Type B pancreatic cell (in vitro differentiated cells): ENCODE measurements at regions not wholly inside any gene's neighbourhood (a gene's known extent, or its start where the extent isn't known, plus 50 kb on each side); places are given as distances from the start of the nearest gene placed in this dataset.

Experiments
- DNase-seq: peaks from one replicate; pipeline ENCODE4 v3.0.0; 2021; ENCODE audit warnings: mixed read lengths; ENCODE audit not compliant: unreplicated experiment; ENCODE audit errors: extremely low spot score
- H3K27ac Mint-ChIP-seq: 2 replicates; pipeline ENCODE4 v1.8.0; 2021; ENCODE audit warnings: mild to moderate bottlenecking, mixed read lengths
- H3K27me3 Mint-ChIP-seq: 2 replicates; pipeline ENCODE4 v1.8.0; 2021; ENCODE audit warnings: mixed read lengths
- H3K36me3 Mint-ChIP-seq: 2 replicates; pipeline ENCODE4 v1.8.0; 2021; ENCODE audit warnings: mixed read lengths
- H3K4me1 Mint-ChIP-seq: one replicate; pipeline ENCODE4 v1.8.0; 2021; ENCODE audit warnings: mixed read lengths; ENCODE audit not compliant: unreplicated experiment
- H3K4me3 Mint-ChIP-seq: 2 replicates; pipeline ENCODE4 v1.8.0; 2021; ENCODE audit warnings: mild to moderate bottlenecking, mixed read lengths
- H3K9me3 Mint-ChIP-seq: 2 replicates; pipeline ENCODE4 v1.8.0; 2021; ENCODE audit warnings: mixed read lengths
- CTCF ChIP-seq: fragments of 200-600 bp; sonication (generic); conservative IDR thresholded peaks from 2 replicates; pipeline ENCODE4 v1.5.0; 2021; ENCODE audit warnings: antibody characterized with exemption, mild to moderate bottlenecking

GRCh38 chr4:36417146-36417545 lies 135.7 kb downstream of the DTHD1 start:
- H3K4me1 Mint-ChIP-seq: no peaks in the 10 kb centered on the region
- H3K4me3 Mint-ChIP-seq: no peak overlapping the region
- H3K9me3 Mint-ChIP-seq: no peaks in the 10 kb centered on the region
- no peak overlapping the region for H3K27ac Mint-ChIP-seq
- no peak for DNase-seq
- no peaks in the 10 kb centered on the region for H3K27me3 Mint-ChIP-seq
- H3K36me3 Mint-ChIP-seq: no peaks in the 10 kb centered on the region
- TF ChIP-seq CTCF: no peak

GRCh38 chr4:36420111-36420679 lies 138.8 kb downstream of the DTHD1 start:
- Mint-ChIP-seq H3K4me1 (no peaks in the 10 kb centered on the region), H3K27ac (no peak overlapping the region), H3K4me3 (no peak overlapping the region), H3K27me3 (no peaks in the 10 kb centered on the region), H3K9me3 (no peaks in the 10 kb centered on the region), H3K36me3 (no peaks in the 10 kb centered on the region)
- no peak for TF ChIP-seq CTCF
- DNase-seq: no peak

DNA sequence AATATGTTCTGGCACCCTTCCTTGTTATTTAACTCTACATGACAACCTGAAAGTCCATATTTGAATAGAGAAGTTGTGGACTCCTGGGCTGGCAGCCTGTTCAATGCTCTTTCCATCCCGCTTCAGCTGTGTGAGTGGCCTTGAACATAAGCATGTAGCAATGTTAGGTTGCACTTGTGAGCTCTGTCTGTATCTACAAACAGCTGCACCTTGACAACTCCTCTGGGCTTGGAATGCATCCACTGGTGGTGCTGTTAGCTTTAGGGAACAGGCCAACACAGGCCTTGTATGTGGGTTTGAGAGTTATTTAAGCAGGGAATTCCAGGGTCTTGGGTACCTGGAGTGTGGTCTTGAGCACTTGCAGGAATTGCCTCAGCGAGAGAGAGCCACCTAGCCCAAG lies 141.2 kb downstream of the DTHD1 start:
- Mint-ChIP-seq H3K4me3 (no peak overlapping the region), H3K4me1 (no peaks in the 10 kb centered on the region), H3K27ac (no peak overlapping the region), H3K36me3 (no peaks in the 10 kb centered on the region), H3K27me3 (no peaks in the 10 kb centered on the region), H3K9me3 (no peaks in the 10 kb centered on the region)
- no peak for TF ChIP-seq CTCF
- DNase-seq: no peak

DNA sequence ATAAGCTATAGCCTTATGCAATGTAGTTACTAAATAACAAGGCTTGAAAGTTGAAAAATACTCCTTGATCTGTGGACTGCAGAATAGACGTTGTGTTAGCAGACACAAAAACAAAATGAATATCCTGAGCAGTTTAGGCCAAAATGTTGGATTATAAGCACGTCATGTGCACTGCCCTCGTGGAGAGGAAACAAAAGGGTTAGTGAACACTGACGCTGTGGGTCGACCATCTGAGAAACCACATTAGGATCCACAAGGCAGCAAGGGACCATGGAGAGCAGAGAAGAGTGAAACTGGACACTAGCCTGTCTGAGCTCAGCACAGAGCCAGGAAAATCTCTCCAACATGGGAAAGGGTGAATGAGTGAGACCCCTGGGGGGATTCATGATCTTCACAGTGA lies 145.3 kb downstream of the DTHD1 start:
- Mint-ChIP-seq H3K27me3 (no peaks in the 10 kb centered on the region), H3K4me3 (no peak overlapping the region), H3K4me1 (no peaks in the 10 kb centered on the region), H3K9me3 (no peaks in the 10 kb centered on the region), H3K27ac (no peak overlapping the region), H3K36me3 (no peaks in the 10 kb centered on the region)
- DNase-seq: no peak
- no peak for TF ChIP-seq CTCF

DNA sequence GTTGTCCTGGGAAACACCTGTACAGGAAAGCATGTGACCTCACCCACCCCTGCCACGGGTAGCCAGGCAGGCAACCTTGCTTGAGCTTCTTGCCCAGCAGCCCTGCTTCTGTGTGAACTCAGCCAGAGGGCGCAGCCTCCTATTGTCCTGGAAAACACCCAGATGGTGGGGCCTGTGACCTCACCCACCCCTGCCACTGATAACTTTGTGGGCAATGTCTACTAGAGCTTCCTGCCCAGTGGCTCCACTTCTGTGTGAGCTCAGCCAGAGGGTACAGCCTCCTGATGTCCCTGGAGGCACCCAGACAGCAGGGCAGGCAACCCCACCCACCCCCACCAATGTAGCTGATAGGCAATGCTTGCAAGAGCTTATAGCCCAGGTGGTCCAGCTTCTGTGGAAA lies 146.3 kb downstream of the DTHD1 start:
- DNase-seq: no peak
- TF ChIP-seq CTCF: no peak
- Mint-ChIP-seq H3K36me3 (no peaks in the 10 kb centered on the region), H3K27ac (no peak overlapping the region), H3K4me3 (no peak overlapping the region), H3K9me3 (no peaks in the 10 kb centered on the region), H3K4me1 (no peaks in the 10 kb centered on the region), H3K27me3 (no peaks in the 10 kb centered on the region)

- Mint-ChIP-seq H3K9me3 (peaks cover 10% of the 10 kb centered on the region), H3K36me3 (no peaks in the 10 kb centered on the region), H3K4me1 (no peaks in the 10 kb centered on the region), H3K4me3 (no peak overlapping the region), H3K27ac (no peak overlapping the region), H3K27me3 (no peaks in the 10 kb centered on the region)
- DNase-seq: no peak
- TF ChIP-seq CTCF: no peak
Observed at GRCh38 chr4:36432586-36432985, 151.2 kb downstream of the DTHD1 start.
